ENCODE measurements at regions not wholly inside any gene's neighbourhood (a gene's known extent, or its start where the extent isn't known, plus 50 kb on each side); places are given as distances from the start of the nearest gene placed in this dataset.
"Not testable (repeated sequence)": the region's sequence is repeated elsewhere in the genome, so short reads cannot be mapped to it uniquely, and the experiment has no call there.

- in situ Hi-C loops (cut with MboI; ENCODE audit: low pct_ligation_motif_present in 1 of 4, low pct_unique_long_range_greater_than_20kb in 1 of 4, low sequenced_read_pairs in 3 of 4): no loop called here
- Histone ChIP-seq H3K27ac (no peak overlapping the region), H3K4me3 (no peak overlapping the region), H3K9me3 (no peaks in the 10 kb centered on the region), H3K27me3 (no peaks in the 10 kb centered on the region), H3K4me1 (no peaks in the 10 kb centered on the region), H3K36me3 (no peaks in the 10 kb centered on the region)
- intact Hi-C loops (cut with DNase I; ENCODE audit: low total_unique reads): no loop called here
- no peak for DNase-seq
- 33 to 50% methylated on average over 2 of the region's 2 CpGs for WGBS, 2 donors (ENCODE audit: low coverage in 1 of 2)
- no peak for TF ChIP-seq CTCF (IDR thresholded peaks at IDR 0.05)
- TF ChIP-seq POLR2AphosphoS5 (IDR thresholded peaks at IDR 0.05): no peak
- no peak for TF ChIP-seq POLR2A (IDR thresholded peaks at IDR 0.05)
- no peak for TF ChIP-seq EP300 (IDR thresholded peaks at IDR 0.05; ENCODE audit: low read depth)
Observed at GRCh38 chr12:84413656-84414055, 498.9 kb downstream of the SLC6A15 start.

GRCh38 chr12:84412226-84412625 lies 500.4 kb downstream of the SLC6A15 start:
- intact Hi-C loops (cut with DNase I; ENCODE audit: low total_unique reads): no loop called here
- H3K27ac ChIP-seq: no peak overlapping the region
- H3K9me3 ChIP-seq: no peaks in the 10 kb centered on the region
- H3K4me1 ChIP-seq: no peaks in the 10 kb centered on the region
- no peaks in the 10 kb centered on the region for H3K27me3 ChIP-seq
- no peak for TF ChIP-seq POLR2A (IDR thresholded peaks at IDR 0.05)
- no peak for TF ChIP-seq EP300 (IDR thresholded peaks at IDR 0.05; ENCODE audit: low read depth)
- DNase-seq: no peak
- H3K36me3 ChIP-seq: no peaks in the 10 kb centered on the region
- WGBS, 2 donors (ENCODE audit: low coverage in 1 of 2): 73 to 82% methylated on average over 1 of the region's 1 CpG
- no peak overlapping the region for H3K4me3 ChIP-seq
- in situ Hi-C loops (cut with MboI; ENCODE audit: low pct_ligation_motif_present in 1 of 4, low pct_unique_long_range_greater_than_20kb in 1 of 4, low sequenced_read_pairs in 3 of 4): no loop called here

DNA sequence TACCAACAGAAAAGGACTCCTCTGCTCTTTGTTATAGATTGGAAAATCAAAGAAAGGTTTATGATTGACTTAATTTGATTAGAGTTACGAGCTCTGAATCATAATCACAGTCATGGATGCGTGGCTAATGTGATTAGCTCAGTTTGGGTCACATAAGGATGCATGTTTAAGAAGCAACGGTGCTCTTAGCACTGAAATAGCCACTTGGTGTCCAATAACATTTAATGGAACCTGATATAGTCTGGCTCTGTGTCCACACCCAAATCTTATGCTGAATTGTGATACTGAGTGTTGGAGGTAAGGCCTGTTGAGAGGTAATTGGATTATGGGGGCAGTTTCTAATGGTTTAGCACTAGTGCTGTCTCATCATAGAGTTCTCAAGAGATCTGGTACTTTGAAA lies 501.6 kb downstream of the SLC6A15 start:
- Histone ChIP-seq H3K4me3 (no peak overlapping the region), H3K4me1 (no peaks in the 10 kb centered on the region), H3K27me3 (no peaks in the 10 kb centered on the region), H3K9me3 (no peaks in the 10 kb centered on the region), H3K36me3 (no peaks in the 10 kb centered on the region), H3K27ac (no peak overlapping the region)
- intact Hi-C loops (cut with DNase I; ENCODE audit: low total_unique reads) (no loop called here), in situ Hi-C loops (cut with MboI; ENCODE audit: low pct_ligation_motif_present in 1 of 4, low pct_unique_long_range_greater_than_20kb in 1 of 4, low sequenced_read_pairs in 3 of 4) (no loop called here)
- 20 to 43% methylated on average over 2 to 3 of the region's 3 CpGs for WGBS, 2 donors (ENCODE audit: low coverage in 1 of 2)
- no peak for DNase-seq
- TF ChIP-seq CTCF (IDR thresholded peaks at IDR 0.05) (no peak), POLR2A (IDR thresholded peaks at IDR 0.05) (no peak), POLR2AphosphoS5 (IDR thresholded peaks at IDR 0.05) (no peak), EP300 (IDR thresholded peaks at IDR 0.05; ENCODE audit: low read depth) (no peak)

GRCh38 chr12:84408936-84409335 lies 503.7 kb downstream of the SLC6A15 start:
- WGBS, 2 donors (ENCODE audit: low coverage in 1 of 2): 100% methylated on average over 1 of the region's 1 CpG
- in situ Hi-C loops (cut with MboI; ENCODE audit: low pct_ligation_motif_present in 1 of 4, low pct_unique_long_range_greater_than_20kb in 1 of 4, low sequenced_read_pairs in 3 of 4): no loop called here

DNA sequence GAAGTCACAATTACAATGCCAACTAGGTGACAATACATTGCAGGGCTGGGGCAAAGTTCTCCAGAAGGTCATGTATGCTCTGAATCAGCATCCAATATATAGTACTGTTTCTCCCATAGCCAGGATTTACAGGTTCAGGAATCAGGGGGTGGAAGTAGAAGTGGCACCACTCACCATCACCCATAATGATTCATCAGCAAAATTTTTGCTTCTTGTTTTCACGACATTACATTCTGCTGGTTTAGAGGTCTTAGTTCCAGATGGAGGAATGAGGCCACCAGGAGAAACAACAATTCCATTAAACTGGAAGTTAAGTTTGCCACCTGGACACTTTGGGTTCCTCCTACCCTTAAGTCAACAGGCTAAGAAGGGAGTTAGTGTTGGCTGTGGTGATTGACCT lies 505.9 kb downstream of the SLC6A15 start:
- 71% methylated on average over 1 of the region's 1 CpG; no CpG with 5 or more reads in 1 of the 2 donors for WGBS, 2 donors (ENCODE audit: low coverage in 1 of 2)

More at GRCh38 chr12:84408936-84409335, 503.7 kb downstream of the SLC6A15 start:
- intact Hi-C loops (cut with DNase I; ENCODE audit: low total_unique reads): no loop called here
- H3K4me3 ChIP-seq: no peak overlapping the region
- no peaks in the 10 kb centered on the region for H3K9me3 ChIP-seq
- H3K4me1 ChIP-seq: no peaks in the 10 kb centered on the region
- H3K27ac ChIP-seq: no peak overlapping the region
- no peak for DNase-seq
- TF ChIP-seq POLR2AphosphoS5 (IDR thresholded peaks at IDR 0.05) (no peak), EP300 (IDR thresholded peaks at IDR 0.05; ENCODE audit: low read depth) (no peak), CTCF (IDR thresholded peaks at IDR 0.05) (no peak), POLR2A (IDR thresholded peaks at IDR 0.05) (no peak)
- no peaks in the 10 kb centered on the region for H3K27me3 ChIP-seq
- no peaks in the 10 kb centered on the region for H3K36me3 ChIP-seq

More for the DNA sequence above, 505.9 kb downstream of the SLC6A15 start:
- H3K4me3 ChIP-seq; H3K27me3 ChIP-seq; H3K27ac ChIP-seq; H3K36me3 ChIP-seq; intact Hi-C loops (cut with DNase I; ENCODE audit: low total_unique reads); H3K4me1 ChIP-seq; DNase-seq; in situ Hi-C loops (cut with MboI; ENCODE audit: low pct_ligation_motif_present in 1 of 4, low pct_unique_long_range_greater_than_20kb in 1 of 4, low sequenced_read_pairs in 3 of 4); H3K9me3 ChIP-seq: not testable (repeated sequence)
